ENCODE measurements at regions not wholly inside any gene's neighbourhood (a gene's known extent, or its start where the extent isn't known, plus 50 kb on each side); places are given as distances from the start of the nearest gene placed in this dataset.

- Histone ChIP-seq H3K9ac (ENCODE audit: low read length) (no peak overlapping the region), H3K4me2 (ENCODE audit: low read length) (no peak overlapping the region), H3K27ac (ENCODE audit: low read depth, low read length, poor library complexity, severe bottlenecking) (no peak overlapping the region), H2AFZ (ENCODE audit: low read length) (no peak overlapping the region), H3K36me3 (ENCODE audit: insufficient read depth, low read length) (no peaks in the 10 kb centered on the region), H3F3A (ENCODE audit: insufficient read depth, low read length) (no peaks in the 10 kb centered on the region), H3K9me2 (ENCODE audit: low read depth, low read length) (no peaks in the 10 kb centered on the region), H3K27me3 (ENCODE audit: insufficient read depth, low read length) (no peaks in the 10 kb centered on the region), H3K4me1 (ENCODE audit: insufficient read depth, low read length, severe bottlenecking) (no peaks in the 10 kb centered on the region), H3K79me2 (ENCODE audit: insufficient read depth, low read length) (no peaks in the 10 kb centered on the region), H3K4me3 (ENCODE audit: low read depth, low read length, poor library complexity, severe bottlenecking) (no peak overlapping the region), H3K9me3 (ENCODE audit: low read length) (no peaks in the 10 kb centered on the region), H4K20me1 (ENCODE audit: insufficient read depth, low read length) (no peaks in the 10 kb centered on the region)
- TF ChIP-seq, protein P1, sequence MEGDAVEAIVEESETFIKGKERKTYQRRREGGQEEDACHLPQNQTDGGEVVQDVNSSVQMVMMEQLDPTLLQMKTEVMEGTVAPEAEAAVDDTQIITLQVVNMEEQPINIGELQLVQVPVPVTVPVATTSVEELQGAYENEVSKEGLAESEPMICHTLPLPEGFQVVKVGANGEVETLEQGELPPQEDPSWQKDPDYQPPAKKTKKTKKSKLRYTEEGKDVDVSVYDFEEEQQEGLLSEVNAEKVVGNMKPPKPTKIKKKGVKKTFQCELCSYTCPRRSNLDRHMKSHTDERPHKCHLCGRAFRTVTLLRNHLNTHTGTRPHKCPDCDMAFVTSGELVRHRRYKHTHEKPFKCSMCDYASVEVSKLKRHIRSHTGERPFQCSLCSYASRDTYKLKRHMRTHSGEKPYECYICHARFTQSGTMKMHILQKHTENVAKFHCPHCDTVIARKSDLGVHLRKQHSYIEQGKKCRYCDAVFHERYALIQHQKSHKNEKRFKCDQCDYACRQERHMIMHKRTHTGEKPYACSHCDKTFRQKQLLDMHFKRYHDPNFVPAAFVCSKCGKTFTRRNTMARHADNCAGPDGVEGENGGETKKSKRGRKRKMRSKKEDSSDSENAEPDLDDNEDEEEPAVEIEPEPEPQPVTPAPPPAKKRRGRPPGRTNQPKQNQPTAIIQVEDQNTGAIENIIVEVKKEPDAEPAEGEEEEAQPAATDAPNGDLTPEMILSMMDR (IDR thresholded peaks at IDR 0.05; ENCODE audit: low read length), result no peak
- no peak for TF ChIP-seq EZH2 (IDR thresholded peaks at IDR 0.05; ENCODE audit: borderline replicate concordance, low read length)
These were observed 110.0 kb upstream of the PPARGC1A start for GRCh38 chr4:23999714-24000469.

DNA sequence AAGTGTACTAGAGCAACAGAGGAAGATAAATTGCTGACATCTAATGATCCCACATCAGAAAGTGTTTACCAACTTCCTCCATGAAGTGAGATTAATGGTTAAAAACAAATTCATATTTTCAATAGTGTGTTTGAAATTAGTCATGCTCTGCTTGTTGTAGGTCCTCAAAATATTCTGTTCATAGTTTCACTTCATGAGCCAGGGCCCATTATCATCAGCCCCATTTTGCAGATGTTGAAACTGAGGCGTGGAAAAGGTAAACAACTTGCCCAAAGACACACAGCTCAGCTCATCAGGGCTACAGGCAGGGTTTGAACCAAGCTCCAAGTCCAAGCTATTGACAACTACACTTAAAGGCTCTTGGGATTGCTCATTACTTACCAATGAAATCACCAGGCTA lies 103.5 kb upstream of the PPARGC1A start:
- Histone ChIP-seq H3F3A (ENCODE audit: insufficient read depth, low read length) (no peaks in the 10 kb centered on the region), H4K20me1 (ENCODE audit: insufficient read depth, low read length) (no peaks in the 10 kb centered on the region), H3K79me2 (ENCODE audit: insufficient read depth, low read length) (no peaks in the 10 kb centered on the region), H3K4me1 (ENCODE audit: insufficient read depth, low read length, severe bottlenecking) (no peaks in the 10 kb centered on the region), H2AFZ (ENCODE audit: low read length) (no peak overlapping the region), H3K4me3 (ENCODE audit: low read depth, low read length, poor library complexity, severe bottlenecking) (no peak overlapping the region), H3K4me2 (ENCODE audit: low read length) (no peak overlapping the region), H3K27me3 (ENCODE audit: insufficient read depth, low read length) (no peaks in the 10 kb centered on the region), H3K36me3 (ENCODE audit: insufficient read depth, low read length) (no peaks in the 10 kb centered on the region), H3K9me3 (ENCODE audit: low read length) (no peaks in the 10 kb centered on the region), H3K27ac (ENCODE audit: low read depth, low read length, poor library complexity, severe bottlenecking) (no peak overlapping the region), H3K9ac (ENCODE audit: low read length) (no peak overlapping the region), H3K9me2 (ENCODE audit: low read depth, low read length) (no peaks in the 10 kb centered on the region)
- TF ChIP-seq, protein P1 (IDR thresholded peaks at IDR 0.05; ENCODE audit: low read length), result no peak

- Histone ChIP-seq H2AFZ (ENCODE audit: low read length) (no peak overlapping the region), H3K36me3 (ENCODE audit: insufficient read depth, low read length) (no peaks in the 10 kb centered on the region), H3K9me2 (ENCODE audit: low read depth, low read length) (no peaks in the 10 kb centered on the region), H3F3A (ENCODE audit: insufficient read depth, low read length) (no peaks in the 10 kb centered on the region), H3K9me3 (ENCODE audit: low read length) (no peaks in the 10 kb centered on the region), H3K4me2 (ENCODE audit: low read length) (no peak overlapping the region), H3K27me3 (ENCODE audit: insufficient read depth, low read length) (no peaks in the 10 kb centered on the region), H3K79me2 (ENCODE audit: insufficient read depth, low read length) (no peaks in the 10 kb centered on the region), H3K9ac (ENCODE audit: low read length) (no peak overlapping the region), H4K20me1 (ENCODE audit: insufficient read depth, low read length) (no peaks in the 10 kb centered on the region), H3K4me3 (ENCODE audit: low read depth, low read length, poor library complexity, severe bottlenecking) (no peak overlapping the region), H3K4me1 (ENCODE audit: insufficient read depth, low read length, severe bottlenecking) (no peaks in the 10 kb centered on the region), H3K27ac (ENCODE audit: low read depth, low read length, poor library complexity, severe bottlenecking) (no peak overlapping the region)
- TF ChIP-seq, protein P1 (IDR thresholded peaks at IDR 0.05; ENCODE audit: low read length), result no peak
- TF ChIP-seq EZH2 (IDR thresholded peaks at IDR 0.05; ENCODE audit: borderline replicate concordance, low read length), result no peak
These were observed 101.6 kb upstream of the PPARGC1A start for GRCh38 chr4:23991444-23991843.

All from OCI-LY1 (cell line).